Mesendoderm (in vitro differentiated cells): ENCODE measurements at regions not wholly inside any gene's neighbourhood (a gene's known extent, or its start where the extent isn't known, plus 50 kb on each side); places are given as distances from the start of the nearest gene placed in this dataset.
A peak's percentile ranks its signal among the peaks of the same experiment; 100 is the strongest.

Source experiments
- DNase-seq: peaks from one replicate; pipeline ENCODE4 v3.0.0; 2013
- H2AK5ac ChIP-seq: 2 replicates; pipeline ENCODE4 v1.6.1; 2013; ENCODE audit warnings: low read length, inconsistent platforms
- H2BK120ac ChIP-seq: 2 replicates; pipeline ENCODE4 v1.6.1; 2013; ENCODE audit warnings: low read depth, mild to moderate bottlenecking, low read length, moderate library complexity, mixed read lengths
- H2BK15ac ChIP-seq: replicated peaks from 2 replicates; pipeline ENCODE4 v1.6.1; 2013; ENCODE audit warnings: low read depth, mild to moderate bottlenecking, moderate library complexity
- H2BK5ac ChIP-seq: 2 replicates; pipeline ENCODE4 v1.6.1; 2013; ENCODE audit warnings: low read length, inconsistent platforms
- H3K18ac ChIP-seq: 2 replicates; pipeline ENCODE4 v1.6.1; 2013; ENCODE audit warnings: mild to moderate bottlenecking, low read length, mixed read lengths
- H3K23ac ChIP-seq: one replicate; pipeline ENCODE4 v1.6.1; 2013; ENCODE audit warnings: low read length
- H3K27ac ChIP-seq: 2 replicates; pipeline ENCODE4 v1.5.1; 2013; ENCODE audit warnings: low read depth, mild to moderate bottlenecking, inconsistent platforms, low read length, moderate library complexity
- H3K27me3 ChIP-seq: 2 replicates; pipeline ENCODE4 v1.6.1; 2013; ENCODE audit warnings: low read length, control low read depth, mild to moderate bottlenecking, inconsistent platforms; ENCODE audit not compliant: insufficient read depth, poor library complexity
- H3K36me3 ChIP-seq: 2 replicates; pipeline ENCODE4 v1.6.1; 2013; ENCODE audit warnings: low read length, inconsistent platforms; ENCODE audit not compliant: control insufficient read depth, insufficient read depth
- H3K4ac ChIP-seq: one replicate; pipeline ENCODE4 v1.6.1; 2013; ENCODE audit warnings: low read depth, mild to moderate bottlenecking, low read length, moderate library complexity
- H3K4me1 ChIP-seq: 2 replicates; pipeline ENCODE4 v1.6.1; 2013; ENCODE audit warnings: low read depth, low read length, inconsistent platforms; ENCODE audit not compliant: control insufficient read depth
- H3K4me2 ChIP-seq: 2 replicates; pipeline ENCODE4 v1.6.1; 2013; ENCODE audit warnings: low read length
- H3K4me3 ChIP-seq: 2 replicates; pipeline ENCODE4 v1.5.1; 2013; ENCODE audit warnings: mild to moderate bottlenecking, low read length
- H3K56ac ChIP-seq: one replicate; pipeline ENCODE4 v1.6.1; 2013; ENCODE audit warnings: low read length
- H3K79me1 ChIP-seq: 2 replicates; pipeline ENCODE4 v1.6.1; 2013; ENCODE audit warnings: low read length, inconsistent platforms
- H3K79me2 ChIP-seq: 2 replicates; pipeline ENCODE4 v1.6.1; 2013; ENCODE audit warnings: mild to moderate bottlenecking, low read length; ENCODE audit not compliant: control insufficient read depth, insufficient read depth
- H3K9ac ChIP-seq: 2 replicates; pipeline ENCODE4 v1.6.1; 2013; ENCODE audit warnings: low read length, inconsistent platforms
- H4K5ac ChIP-seq: one replicate; pipeline ENCODE4 v1.6.1; 2013; ENCODE audit warnings: low read length
- H4K8ac ChIP-seq: one replicate; pipeline ENCODE4 v1.6.1; 2013; ENCODE audit warnings: low read depth, mild to moderate bottlenecking, control low read depth, low read length, moderate library complexity
- WGBS: extraction: QIAGEN DNeasy Blood & Tissue Kit; methylation state at CpG from one replicate; pipeline ENCODE4 v1.1.7; 2013; ENCODE audit warnings: low lambda C conversion rate, missing lambda C conversion rate; ENCODE audit not compliant: insufficient coverage; ENCODE audit errors: extremely low coverage; 5-methylcytosine and 5-hydroxymethylcytosine counted together

GRCh38 chr14:48788771-48789170, 797.4 kb downstream of the RPS29 start:
- no peak for DNase-seq
- no peak overlapping the region for H3K18ac ChIP-seq
- no CpG with 5 or more reads among the region's 2 CpGs for WGBS

DNA sequence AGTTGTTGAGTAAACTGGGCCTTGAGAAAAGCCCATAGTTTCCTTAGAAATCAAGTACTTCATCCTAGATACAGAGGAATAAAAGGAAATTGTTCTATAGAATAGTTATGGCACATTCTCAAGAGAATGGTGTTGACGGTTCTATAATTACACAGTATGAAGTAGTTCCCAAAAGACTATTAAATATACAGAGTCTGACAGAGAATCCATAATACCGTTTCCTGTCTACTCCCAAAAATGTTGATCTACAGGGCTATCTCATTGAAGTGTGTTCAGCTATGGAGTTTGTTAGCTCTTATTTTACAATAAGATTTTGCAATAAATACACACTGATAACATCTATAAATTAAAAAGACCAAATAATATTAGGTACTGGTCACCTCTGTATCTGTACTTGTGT, 799.7 kb downstream of the RPS29 start:
- Histone ChIP-seq H3K4ac (no peak overlapping the region), H4K5ac (no peak overlapping the region), H3K23ac (no peak overlapping the region), H3K56ac (no peak overlapping the region), H3K9ac (no peak overlapping the region), H3K79me2 (no peaks in the 10 kb centered on the region), H3K27ac (no peak overlapping the region), H2AK5ac (no peak overlapping the region), H2BK120ac (no peak overlapping the region), H3K79me1 (no peaks in the 10 kb centered on the region), H3K4me1 (no peaks in the 10 kb centered on the region), H4K8ac (no peak overlapping the region), H3K27me3 (no peaks in the 10 kb centered on the region), H3K18ac (no peak overlapping the region), H3K4me3 (no peak overlapping the region), H2BK5ac (no peak overlapping the region), H3K4me2 (no peak overlapping the region), H2BK15ac (no peak overlapping the region), H3K36me3 (no peaks in the 10 kb centered on the region)
- DNase-seq = no peak
- WGBS = no CpG with 5 or more reads among the region's 2 CpGs

More at GRCh38 chr14:48788771-48789170, 797.4 kb downstream of the RPS29 start:
- no peaks in the 10 kb centered on the region for H3K79me2 ChIP-seq
- H3K56ac ChIP-seq = no peak overlapping the region
- no peak overlapping the region for H3K4me3 ChIP-seq
- H2BK120ac ChIP-seq = no peak overlapping the region
- no peak overlapping the region for H4K5ac ChIP-seq
- no peak overlapping the region for H3K27ac ChIP-seq
- no peaks in the 10 kb centered on the region for H3K4me1 ChIP-seq
- no peaks in the 10 kb centered on the region for H3K27me3 ChIP-seq
- H2AK5ac ChIP-seq = no peak overlapping the region
- no peak overlapping the region for H2BK5ac ChIP-seq
- no peak overlapping the region for H3K4ac ChIP-seq
- no peaks in the 10 kb centered on the region for H3K79me1 ChIP-seq
- H3K23ac ChIP-seq = no peak overlapping the region
- H4K8ac ChIP-seq = no peak overlapping the region
- H3K36me3 ChIP-seq = no peaks in the 10 kb centered on the region
- no peak overlapping the region for H3K4me2 ChIP-seq
- no peak overlapping the region for H3K9ac ChIP-seq
- H2BK15ac ChIP-seq = no peak overlapping the region

- H3K27me3 ChIP-seq = no peaks in the 10 kb centered on the region
- H3K18ac ChIP-seq = no peak overlapping the region
- H2BK120ac ChIP-seq = no peak overlapping the region
- no peak overlapping the region for H2BK15ac ChIP-seq
- H2BK5ac ChIP-seq = no peak overlapping the region
- no peak overlapping the region for H4K5ac ChIP-seq
- no peak overlapping the region for H4K8ac ChIP-seq
- peak; percentile 16 for DNase-seq
- no peak overlapping the region for H3K4me3 ChIP-seq
- no peak overlapping the region for H2AK5ac ChIP-seq
- H3K9ac ChIP-seq = no peak overlapping the region
- H3K36me3 ChIP-seq = no peaks in the 10 kb centered on the region
- no peaks in the 10 kb centered on the region for H3K79me1 ChIP-seq
- no peaks in the 10 kb centered on the region for H3K4me1 ChIP-seq
- no peak overlapping the region for H3K23ac ChIP-seq
- WGBS = no CpG with 5 or more reads among the region's 1 CpG
- no peak overlapping the region for H3K4me2 ChIP-seq
- peak overlapping the region; percentile 46 for H3K56ac ChIP-seq
- H3K79me2 ChIP-seq = no peaks in the 10 kb centered on the region
- no peak overlapping the region for H3K4ac ChIP-seq
- H3K27ac ChIP-seq = no peak overlapping the region
These were observed 814.5 kb downstream of the RPS29 start for GRCh38 chr14:48771717-48772116.

GRCh38 chr14:48751293-48751692, 834.9 kb downstream of the RPS29 start:
- Histone ChIP-seq H4K8ac (no peak overlapping the region), H2AK5ac (no peak overlapping the region), H3K4me2 (no peak overlapping the region), H3K27me3 (no peaks in the 10 kb centered on the region), H2BK5ac (no peak overlapping the region), H3K23ac (no peak overlapping the region), H3K4ac (no peak overlapping the region), H3K4me1 (no peaks in the 10 kb centered on the region), H3K27ac (no peak overlapping the region), H2BK120ac (no peak overlapping the region), H3K56ac (no peak overlapping the region), H3K9ac (no peak overlapping the region), H4K5ac (no peak overlapping the region), H3K79me1 (no peaks in the 10 kb centered on the region), H3K4me3 (no peak overlapping the region), H2BK15ac (no peak overlapping the region), H3K79me2 (no peaks in the 10 kb centered on the region), H3K36me3 (no peaks in the 10 kb centered on the region), H3K18ac (no peak overlapping the region)
- no peak for DNase-seq

- Histone ChIP-seq H3K9ac (no peak overlapping the region), H3K23ac (no peak overlapping the region), H4K8ac (no peak overlapping the region), H3K4me2 (no peak overlapping the region), H3K79me2 (no peaks in the 10 kb centered on the region), H3K4me1 (no peaks in the 10 kb centered on the region), H3K79me1 (no peaks in the 10 kb centered on the region), H3K4ac (no peak overlapping the region), H3K36me3 (no peaks in the 10 kb centered on the region), H3K4me3 (no peak overlapping the region), H2BK15ac (no peak overlapping the region), H3K56ac (no peak overlapping the region), H2BK120ac (no peak overlapping the region), H3K18ac (no peak overlapping the region), H3K27ac (no peak overlapping the region), H2BK5ac (no peak overlapping the region), H4K5ac (no peak overlapping the region), H3K27me3 (no peaks in the 10 kb centered on the region), H2AK5ac (no peak overlapping the region)
- WGBS = no CpG with 5 or more reads among the region's 2 CpGs
- peak; percentile 50 for DNase-seq
These were observed 838.0 kb downstream of the RPS29 start for GRCh38 chr14:48748151-48748675.

GRCh38 chr14:48747561-48748089, 838.6 kb downstream of the RPS29 start:
- Histone ChIP-seq H3K23ac (no peak overlapping the region), H3K4ac (no peak overlapping the region), H3K36me3 (no peaks in the 10 kb centered on the region), H3K4me1 (no peaks in the 10 kb centered on the region), H3K4me3 (no peak overlapping the region), H3K9ac (no peak overlapping the region), H2BK5ac (no peak overlapping the region), H3K27me3 (no peaks in the 10 kb centered on the region), H3K56ac (no peak overlapping the region), H2BK15ac (no peak overlapping the region), H4K5ac (no peak overlapping the region), H3K79me1 (no peaks in the 10 kb centered on the region), H2BK120ac (no peak overlapping the region), H3K4me2 (no peak overlapping the region), H3K27ac (no peak overlapping the region), H3K18ac (no peak overlapping the region), H4K8ac (no peak overlapping the region), H2AK5ac (no peak overlapping the region), H3K79me2 (no peaks in the 10 kb centered on the region)
- DNase-seq = no peak
- no CpG with 5 or more reads among the region's 3 CpGs for WGBS
